B cell (primary cell): ENCODE measurements at regions not wholly inside any gene's neighbourhood (a gene's known extent, or its start where the extent isn't known, plus 50 kb on each side); places are given as distances from the start of the nearest gene placed in this dataset.

Experiments used
- ATAC-seq: fragments of 200-7000 bp; cut with Tn5 transposase; one replicate; pipeline ENCODE4 v1.10.0; 2021; ENCODE audit warnings: low read depth, mild to moderate bottlenecking, moderate number of reproducible peaks, moderate library complexity
- CTCF ChIA-PET: fragments of 350-600 bp; sonication (Branson Sonifier 250); formaldehyde crosslinking; loops from one replicate; lab custom pipeline; 2021; ENCODE audit warnings: antibody characterized with exemption, inconsistent platforms; lab: Charles Lee
- POLR2A ChIA-PET: fragments of 350-600 bp; sonication (Branson Sonifier 250); formaldehyde crosslinking; loops from one replicate; lab custom pipeline; 2021; ENCODE audit warnings: antibody characterized with exemption; lab: Charles Lee
- DNase-seq: peaks from one replicate; pipeline ENCODE4 v3.0.0; 2013
- H2AFZ ChIP-seq: 2 replicates; pipeline ENCODE4 v1.6.1; 2012; ENCODE audit warnings: mild to moderate bottlenecking, low read depth, low read length; ENCODE audit not compliant: insufficient read depth, poor library complexity, severe bottlenecking
- H3K27ac ChIP-seq, 2 donors: 1 replicate in 1 of 2; 2 replicates in 1 of 2; pipeline ENCODE4 v1.5.1; 2012 to 2013; ENCODE audit warnings: low read length in 2 of 2, mild to moderate bottlenecking in 2 of 2, moderate library complexity in 1 of 2
- H3K27me3 ChIP-seq, 4 experiments: fragments of 200-600 bp in 1 of 4; sonication (generic) in 1 of 4; replicated peaks in 1 of 4; 1 replicate in 2 of 4; 2 replicates in 2 of 4; pipeline versions ENCODE4 v1.6.1 to v1.7.0; 2013 to 2016; ENCODE audit warnings: low read length in 3 of 4, mild to moderate bottlenecking in 2 of 4, mixed read lengths in 1 of 4, moderate library complexity in 1 of 4; ENCODE audit not compliant: insufficient read depth in 4 of 4, control insufficient read depth in 3 of 4; ENCODE audit errors: control extremely low read depth in 1 of 4
- H3K36me3 ChIP-seq, 2 experiments: replicated peaks in 1 of 2; 1 replicate in 1 of 2; 2 replicates in 1 of 2; pipeline versions ENCODE4 v1.6.1 to v1.7.1; 2013; ENCODE audit warnings: low read length in 1 of 2; ENCODE audit not compliant: insufficient read depth in 2 of 2, control insufficient read depth in 1 of 2; ENCODE audit errors: control extremely low read depth in 1 of 2, extremely low read depth in 1 of 2
- H3K4me1 ChIP-seq, 2 donors: fragments of 200-600 bp in 1 of 2; sonication (generic) in 1 of 2; 1 replicate in 1 of 2; 2 replicates in 1 of 2; pipeline versions ENCODE4 v1.5.1 to v1.6.1; 2013 to 2017; ENCODE audit warnings: low read length in 2 of 2; ENCODE audit not compliant: control insufficient read depth in 2 of 2, insufficient read depth in 2 of 2
- H3K4me2 ChIP-seq: replicated peaks from 2 replicates; pipeline ENCODE3; 2012; ENCODE audit warnings: mild to moderate bottlenecking, low read depth, low read length; ENCODE audit not compliant: poor library complexity, severe bottlenecking
- H3K4me3 ChIP-seq, 5 experiments: fragments of 200-600 bp in 1 of 5; sonication (generic) in 1 of 5; 1 replicate in 3 of 5; 2 replicates in 2 of 5; pipeline versions ENCODE4 v1.5.1 to v1.7.0; 2011 to 2016; ENCODE audit warnings: low read length in 4 of 5, mild to moderate bottlenecking in 4 of 5, low read depth in 2 of 5, control low read depth in 1 of 5, moderate library complexity in 1 of 5; ENCODE audit not compliant: insufficient read depth in 1 of 5; ENCODE audit errors: control extremely low read depth in 1 of 5, extremely low read depth in 1 of 5
- H3K79me2 ChIP-seq: fragments of 200-600 bp; sonication (generic); one replicate; pipeline ENCODE4 v1.6.0; 2016; ENCODE audit warnings: low read length; ENCODE audit not compliant: control insufficient read depth, insufficient read depth
- H3K9ac ChIP-seq: fragments of 200-600 bp; sonication (generic); 2 replicates; pipeline ENCODE4 v1.6.1; 2017; ENCODE audit warnings: mild to moderate bottlenecking, low read length, moderate library complexity
- H3K9me3 ChIP-seq, 3 donors: one replicate each; pipeline versions ENCODE4 v1.6.1 to v1.7.1; 2013; ENCODE audit warnings: low read length in 2 of 3; ENCODE audit not compliant: control insufficient read depth in 2 of 3, insufficient read depth in 1 of 3; ENCODE audit errors: control extremely low read depth in 1 of 3
- H4K20me1 ChIP-seq: 2 replicates; pipeline ENCODE4 v1.6.0; 2012; ENCODE audit warnings: mild to moderate bottlenecking, low read length; ENCODE audit not compliant: insufficient read depth, control insufficient read depth, poor library complexity, severe bottlenecking
- H3K27ac Mint-ChIP-seq: one replicate; pipeline ENCODE4 v1.8.0; 2021; ENCODE audit warnings: mixed read lengths
- H3K27me3 Mint-ChIP-seq: one replicate; pipeline ENCODE4 v1.8.0; 2021; ENCODE audit warnings: mixed read lengths
- H3K4me1 Mint-ChIP-seq: one replicate; pipeline ENCODE4 v1.8.0; 2021; ENCODE audit warnings: mixed read lengths
- H3K4me3 Mint-ChIP-seq: one replicate; pipeline ENCODE4 v1.8.0; 2021; ENCODE audit warnings: mixed read lengths
- H3K9me3 Mint-ChIP-seq: one replicate; pipeline ENCODE4 v1.8.0; 2022; ENCODE audit warnings: mixed read lengths; ENCODE audit not compliant: insufficient read depth
- EZH2 ChIP-seq: IDR thresholded peaks from 2 replicates; pipeline ENCODE4 v1.6.1; 2012; ENCODE audit warnings: borderline replicate concordance, low read depth, mild to moderate bottlenecking, moderate library complexity, low read length; ENCODE audit not compliant: insufficient read depth, poor library complexity, severe bottlenecking
- WGBS: methylation state at CpG from one replicate; pipeline ENCODE4 v1.1.5; 2013; ENCODE audit warnings: missing lambda C conversion rate; ENCODE audit not compliant: insufficient coverage; 5-methylcytosine and 5-hydroxymethylcytosine counted together
- intact Hi-C: fragments of 100-400 bp; cut with micrococcal nuclease; formaldehyde crosslinking; loops from one replicate; pipeline ENCODE4 v1.10.0; 2022
- TF ChIP-seq, protein P1 (sequence below): fragments of 200-600 bp; IDR thresholded peaks from one replicate; pipeline ENCODE4 v1.8.0; 2022; ENCODE audit warnings: antibody characterized with exemption, mild to moderate bottlenecking

DNA sequence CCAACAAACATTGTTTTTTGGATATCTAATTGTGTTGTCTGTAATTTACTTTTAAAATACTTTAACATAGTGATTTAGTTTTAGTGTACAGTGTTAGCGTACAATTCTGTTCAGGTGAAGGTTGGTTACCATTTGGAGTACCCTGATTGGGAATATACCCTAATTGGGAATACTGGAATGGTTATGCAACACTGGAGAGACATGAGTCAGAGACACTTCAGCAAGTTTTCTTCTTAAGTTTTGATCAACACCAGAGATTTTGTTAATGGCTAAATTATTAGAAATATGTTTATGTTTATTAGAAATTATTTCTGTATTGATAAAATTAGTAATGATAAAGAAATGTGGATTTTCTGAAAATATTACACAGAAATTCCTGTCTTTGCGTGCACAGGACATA lies 100.3 kb upstream of the NABP1 start:
- Histone ChIP-seq H3K27me3 (peaks cover 0 to 3% (median 0%) of the 10 kb centered on the region in 4 experiments), H3K9me3 (no peaks in the 10 kb centered on the region), H3K27ac (no peak overlapping the region), H3K4me3 (no peak overlapping the region), H3K4me2 (no peak overlapping the region), H3K9ac (no peak overlapping the region), H3K4me1 (no peaks in the 10 kb centered on the region), H4K20me1 (no peaks in the 10 kb centered on the region), H3K79me2 (no peaks in the 10 kb centered on the region), H3K36me3 (no peaks in the 10 kb centered on the region), H2AFZ (no peak overlapping the region)
- CTCF ChIA-PET = interaction anchor here (0.8 to 1.7 kb wide), 3 partner anchors 11 to 22 kb away, joined by 3 to 8 read pairs (median 4); no protein-coding TSS in a partner anchor
- TF ChIP-seq, protein P1, sequence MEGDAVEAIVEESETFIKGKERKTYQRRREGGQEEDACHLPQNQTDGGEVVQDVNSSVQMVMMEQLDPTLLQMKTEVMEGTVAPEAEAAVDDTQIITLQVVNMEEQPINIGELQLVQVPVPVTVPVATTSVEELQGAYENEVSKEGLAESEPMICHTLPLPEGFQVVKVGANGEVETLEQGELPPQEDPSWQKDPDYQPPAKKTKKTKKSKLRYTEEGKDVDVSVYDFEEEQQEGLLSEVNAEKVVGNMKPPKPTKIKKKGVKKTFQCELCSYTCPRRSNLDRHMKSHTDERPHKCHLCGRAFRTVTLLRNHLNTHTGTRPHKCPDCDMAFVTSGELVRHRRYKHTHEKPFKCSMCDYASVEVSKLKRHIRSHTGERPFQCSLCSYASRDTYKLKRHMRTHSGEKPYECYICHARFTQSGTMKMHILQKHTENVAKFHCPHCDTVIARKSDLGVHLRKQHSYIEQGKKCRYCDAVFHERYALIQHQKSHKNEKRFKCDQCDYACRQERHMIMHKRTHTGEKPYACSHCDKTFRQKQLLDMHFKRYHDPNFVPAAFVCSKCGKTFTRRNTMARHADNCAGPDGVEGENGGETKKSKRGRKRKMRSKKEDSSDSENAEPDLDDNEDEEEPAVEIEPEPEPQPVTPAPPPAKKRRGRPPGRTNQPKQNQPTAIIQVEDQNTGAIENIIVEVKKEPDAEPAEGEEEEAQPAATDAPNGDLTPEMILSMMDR = no peak
- TF ChIP-seq EZH2 = no peak
- POLR2A ChIA-PET = no interaction called here
- H3K4me1 Mint-ChIP-seq = no peaks in the 10 kb centered on the region
- no peaks in the 10 kb centered on the region for H3K9me3 Mint-ChIP-seq
- intact Hi-C loops = no loop called here
- no peak for DNase-seq
- H3K27ac Mint-ChIP-seq = no peak overlapping the region
- ATAC-seq = no peak
- 100% methylated on average over 1 of the region's 2 CpGs for WGBS
- H3K27me3 Mint-ChIP-seq = no peaks in the 10 kb centered on the region
- no peak overlapping the region for H3K4me3 Mint-ChIP-seq

DNA sequence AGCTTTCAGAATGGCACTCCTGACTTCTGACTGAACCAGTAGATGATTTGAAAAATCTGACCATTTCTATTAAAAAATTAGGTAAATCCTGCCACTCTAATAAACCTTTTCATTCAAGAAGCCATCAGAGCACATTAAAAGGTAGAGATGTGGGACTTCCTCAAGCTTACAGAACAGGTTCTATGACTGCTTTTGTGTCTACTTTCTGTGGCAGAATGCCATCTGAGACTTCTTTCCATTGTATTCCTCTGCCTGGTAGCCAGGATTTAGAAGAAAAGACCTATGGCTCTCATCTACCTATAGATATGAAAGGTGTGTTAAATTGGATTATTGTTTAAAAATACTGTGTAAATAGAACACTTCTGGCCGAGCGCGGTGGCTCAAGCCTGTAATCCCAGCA lies 99.9 kb upstream of the NABP1 start:
- no peak for DNase-seq
- TF ChIP-seq, protein P1 = no peak
- TF ChIP-seq EZH2 = no peak
- no peaks in the 10 kb centered on the region for H3K9me3 Mint-ChIP-seq
- intact Hi-C loops = no loop called here
- WGBS = no CpG with 5 or more reads among the region's 3 CpGs
- no peaks in the 10 kb centered on the region for H3K27me3 Mint-ChIP-seq
- no peak overlapping the region for H3K4me3 Mint-ChIP-seq
- H3K9me3 ChIP-seq = no peaks in the 10 kb centered on the region
- H3K36me3 ChIP-seq = no peaks in the 10 kb centered on the region
- H3K27ac Mint-ChIP-seq = no peak overlapping the region
- no peaks in the 10 kb centered on the region for H3K4me1 Mint-ChIP-seq
- no peaks in the 10 kb centered on the region for H4K20me1 ChIP-seq
- no peak overlapping the region for H3K4me2 ChIP-seq
- no peak overlapping the region for H2AFZ ChIP-seq
- no peak for ATAC-seq
- no peak overlapping the region for H3K4me3 ChIP-seq
- no peaks in the 10 kb centered on the region for H3K4me1 ChIP-seq
- H3K27ac ChIP-seq = no peak overlapping the region
- no peaks in the 10 kb centered on the region for H3K79me2 ChIP-seq
- peaks cover 0 to 3% (median 0%) of the 10 kb centered on the region in 4 experiments for H3K27me3 ChIP-seq
- CTCF ChIA-PET = interaction anchor here (1.5 to 1.7 kb wide), 2 partner anchors 12 to 23 kb away, joined by 4 to 8 read pairs; no protein-coding TSS in a partner anchor
- POLR2A ChIA-PET = interaction anchor here (0.7 kb wide), 1 partner anchor 107 kb away, joined by 4 read pairs; no protein-coding TSS in a partner anchor
- H3K9ac ChIP-seq = no peak overlapping the region
